ENCODE measurements at regions not wholly inside any gene's neighbourhood (a gene's known extent, or its start where the extent isn't known, plus 50 kb on each side); places are given as distances from the start of the nearest gene placed in this dataset.

DNA sequence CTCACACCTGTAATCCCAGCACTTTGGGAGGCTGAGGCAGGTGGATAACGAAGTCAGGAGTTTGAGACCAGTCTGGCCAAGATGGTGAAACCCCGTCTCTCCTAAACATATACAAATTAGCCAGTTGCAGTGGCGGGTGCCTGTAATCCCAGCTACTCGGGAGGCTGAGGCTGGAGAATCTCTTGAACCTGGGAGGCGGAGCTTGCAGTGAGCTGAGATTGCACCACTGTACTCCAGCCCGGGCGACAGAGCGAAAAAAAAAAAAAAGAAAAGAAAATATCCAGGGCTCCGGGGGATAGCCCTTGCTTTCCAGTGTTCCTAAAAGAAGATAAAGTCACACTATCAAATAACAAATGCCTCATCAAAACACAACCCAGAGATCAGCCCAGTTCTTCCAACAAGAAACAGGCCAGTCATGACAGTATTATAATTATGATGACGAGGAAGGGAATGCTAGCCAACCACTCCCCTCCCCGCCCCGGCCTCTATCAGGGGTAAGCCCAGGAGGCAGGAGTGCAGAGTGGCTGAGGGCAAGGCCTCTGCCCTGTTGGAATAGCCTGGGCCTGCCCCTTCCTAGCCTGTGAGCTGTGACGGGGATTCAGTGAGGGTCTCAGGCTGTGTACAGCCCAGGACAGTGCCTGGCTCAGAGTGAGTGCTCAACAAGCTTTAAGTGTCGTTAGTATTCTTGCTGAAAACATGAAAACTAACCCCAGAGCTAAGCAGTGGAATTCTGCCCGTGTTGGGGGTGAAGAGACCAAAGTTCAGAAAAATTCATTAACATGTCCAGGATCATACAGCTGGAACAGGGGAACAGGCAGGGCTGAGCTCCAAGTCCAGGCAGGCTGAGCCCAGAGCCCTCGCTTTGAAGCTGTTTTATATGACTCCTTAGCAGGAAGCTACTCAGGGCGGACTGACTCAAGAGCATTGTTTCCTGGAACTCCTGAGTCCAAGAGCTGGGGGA, 54.3 kb downstream of the FAM241B start:
- DNase-seq = peak; percentile 29 to 71 (median 56)
- 44 to 55% (median 49%) methylated on average over 17 of the region's 17 CpGs for WGBS, 4 donors
- ATAC-seq = peak; percentile 39 to 78 (median 73)
- Histone ChIP-seq H3K36me3 (no peaks in the 10 kb centered on the region), H3K27ac (peak overlapping the region in 5 of 12 donors; percentile 21 to 68 (median 52)), H3K27me3 (peaks cover 0 to 8% (median 0%) of the 10 kb centered on the region in 9 donors), H3K4me1 (peaks cover 0 to 35% (median 14%) of the 10 kb centered on the region in 12 donors), H3K9me3 (no peaks in the 10 kb centered on the region), H3K4me3 (no peak overlapping the region)
- intact Hi-C loops (cut with DNase I) = no loop called here
- TF ChIP-seq, protein P1, sequence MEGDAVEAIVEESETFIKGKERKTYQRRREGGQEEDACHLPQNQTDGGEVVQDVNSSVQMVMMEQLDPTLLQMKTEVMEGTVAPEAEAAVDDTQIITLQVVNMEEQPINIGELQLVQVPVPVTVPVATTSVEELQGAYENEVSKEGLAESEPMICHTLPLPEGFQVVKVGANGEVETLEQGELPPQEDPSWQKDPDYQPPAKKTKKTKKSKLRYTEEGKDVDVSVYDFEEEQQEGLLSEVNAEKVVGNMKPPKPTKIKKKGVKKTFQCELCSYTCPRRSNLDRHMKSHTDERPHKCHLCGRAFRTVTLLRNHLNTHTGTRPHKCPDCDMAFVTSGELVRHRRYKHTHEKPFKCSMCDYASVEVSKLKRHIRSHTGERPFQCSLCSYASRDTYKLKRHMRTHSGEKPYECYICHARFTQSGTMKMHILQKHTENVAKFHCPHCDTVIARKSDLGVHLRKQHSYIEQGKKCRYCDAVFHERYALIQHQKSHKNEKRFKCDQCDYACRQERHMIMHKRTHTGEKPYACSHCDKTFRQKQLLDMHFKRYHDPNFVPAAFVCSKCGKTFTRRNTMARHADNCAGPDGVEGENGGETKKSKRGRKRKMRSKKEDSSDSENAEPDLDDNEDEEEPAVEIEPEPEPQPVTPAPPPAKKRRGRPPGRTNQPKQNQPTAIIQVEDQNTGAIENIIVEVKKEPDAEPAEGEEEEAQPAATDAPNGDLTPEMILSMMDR (IDR thresholded peaks at IDR 0.05) = no peak
- TF ChIP-seq POLR2A (IDR thresholded peaks at IDR 0.05) = no peak

DNA sequence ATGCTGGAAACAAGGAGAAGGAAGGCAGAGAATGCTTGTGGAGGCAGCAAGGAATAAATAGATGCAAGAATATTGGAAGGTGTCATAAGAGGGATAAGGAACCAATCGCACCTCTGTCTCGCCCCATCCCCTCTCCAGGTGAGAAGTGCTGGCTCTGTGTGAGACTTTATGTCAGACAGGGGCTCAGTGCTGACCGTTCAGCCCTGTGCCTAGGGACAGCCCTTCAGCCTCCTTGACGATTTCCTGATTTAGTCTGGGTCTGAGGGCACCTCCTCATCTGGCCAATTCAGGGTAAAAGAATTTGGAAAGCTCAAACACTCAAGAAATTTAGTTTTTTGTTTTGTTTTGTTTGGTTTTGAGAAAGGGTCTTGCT, 54.9 kb downstream of the FAM241B start:
- H3K27ac ChIP-seq = peak overlapping the region in 4 of 12 donors; percentile 21 to 68 (median 48)
- no peak for ATAC-seq
- TF ChIP-seq, protein P1 (IDR thresholded peaks at IDR 0.05) = no peak
- no peak for TF ChIP-seq POLR2A (IDR thresholded peaks at IDR 0.05)

DNA sequence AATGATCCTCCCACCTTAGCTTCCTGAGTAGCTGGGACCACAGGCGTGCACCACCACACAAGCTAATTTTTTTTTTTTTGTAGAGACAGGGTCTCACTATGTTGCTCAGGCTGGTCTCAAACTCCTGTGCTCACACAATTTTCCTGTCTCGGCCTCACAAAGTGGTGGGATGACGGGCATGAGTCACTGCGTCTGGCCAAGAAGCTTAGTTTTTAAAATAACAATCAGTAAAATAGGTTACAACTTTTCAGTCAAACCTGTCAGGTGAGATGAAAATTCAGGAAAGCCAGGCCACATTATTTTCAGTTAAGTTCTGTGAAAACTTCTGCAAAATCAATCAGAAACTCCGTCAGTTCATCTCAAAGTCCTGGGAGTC, 55.4 kb downstream of the FAM241B start:
- Histone ChIP-seq H3K27me3 (peaks cover 0 to 2% (median 0%) of the 10 kb centered on the region in 9 donors), H3K36me3 (no peaks in the 10 kb centered on the region), H3K9me3 (no peaks in the 10 kb centered on the region), H3K4me1 (peaks cover 0 to 35% (median 14%) of the 10 kb centered on the region in 12 donors), H3K27ac (peak overlapping the region in 1 of 12 donors; percentile 29), H3K4me3 (no peak overlapping the region)
- no peak for TF ChIP-seq POLR2A (IDR thresholded peaks at IDR 0.05)
- TF ChIP-seq, protein P1 (IDR thresholded peaks at IDR 0.05) = no peak
- DNase-seq = no peak
- 67 to 78% (median 71%) methylated on average over 5 of the region's 5 CpGs for WGBS, 4 donors
- intact Hi-C loops (cut with DNase I) = no loop called here
- ATAC-seq = no peak

More for the DNA sequence above, 54.9 kb downstream of the FAM241B start:
- DNase-seq = no peak
- H3K27me3 ChIP-seq = peaks cover 0 to 5% (median 0%) of the 10 kb centered on the region in 9 donors
- H3K4me1 ChIP-seq = peaks cover 0 to 35% (median 14%) of the 10 kb centered on the region in 12 donors
- H3K4me3 ChIP-seq = no peak overlapping the region
- no peaks in the 10 kb centered on the region for H3K9me3 ChIP-seq
- 69 to 77% (median 71%) methylated on average over 4 of the region's 4 CpGs for WGBS, 4 donors
- intact Hi-C loops (cut with DNase I) = no loop called here
- H3K36me3 ChIP-seq = no peaks in the 10 kb centered on the region

- WGBS, 4 donors = 54 to 64% (median 61%) methylated on average over 16 to 18 of the region's 18 CpGs
- Histone ChIP-seq H3K4me1 (peaks cover 0 to 35% (median 14%) of the 10 kb centered on the region in 12 donors), H3K27ac (peak overlapping the region in 6 of 12 donors; percentile 18 to 42 (median 30)), H3K27me3 (no peaks in the 10 kb centered on the region), H3K9me3 (no peaks in the 10 kb centered on the region), H3K36me3 (no peaks in the 10 kb centered on the region), H3K4me3 (no peak overlapping the region)
- DNase-seq (peak; percentile 75 to 87 (median 79)), ATAC-seq (peak; percentile 81 to 85 (median 84))
- intact Hi-C loops (cut with DNase I) = no loop called here
- TF ChIP-seq POLR2A (IDR thresholded peaks at IDR 0.05) = no peak
- TF ChIP-seq, protein P1 (IDR thresholded peaks at IDR 0.05) = no peak
These were observed 55.9 kb downstream of the FAM241B start for GRCh38 chr10:69685802-69686585.

Measured in heart left ventricle (tissue), 16 donors.